Prostate gland (tissue), 2 donors: ENCODE measurements at regions not wholly inside any gene's neighbourhood (a gene's known extent, or its start where the extent isn't known, plus 50 kb on each side); places are given as distances from the start of the nearest gene placed in this dataset.

Source experiments
- POLR2A ChIP-seq: fragments of 450-650 bp; IDR thresholded peaks from one replicate; pipeline ENCODE4 v1.6.1; 2016; ENCODE audit warnings: antibody characterized with exemption, mild to moderate bottlenecking
- TF ChIP-seq, protein P1 (sequence below), 4 experiments: fragments of 200-600 bp in 2 of 4; fragments of 450-650 bp in 2 of 4; sonication (generic) in 2 of 4; IDR thresholded peaks; 1 replicate in 3 of 4; 2 replicates in 1 of 4; pipeline ENCODE4 v1.5.1; 2016 to 2019; ENCODE audit warnings: antibody characterized with exemption in 4 of 4, mild to moderate bottlenecking in 2 of 4, moderate library complexity in 2 of 4

GRCh38 chr2:44102790-44103562 is 65.7 kb upstream of the PPM1B start:
- TF ChIP-seq, protein P1, sequence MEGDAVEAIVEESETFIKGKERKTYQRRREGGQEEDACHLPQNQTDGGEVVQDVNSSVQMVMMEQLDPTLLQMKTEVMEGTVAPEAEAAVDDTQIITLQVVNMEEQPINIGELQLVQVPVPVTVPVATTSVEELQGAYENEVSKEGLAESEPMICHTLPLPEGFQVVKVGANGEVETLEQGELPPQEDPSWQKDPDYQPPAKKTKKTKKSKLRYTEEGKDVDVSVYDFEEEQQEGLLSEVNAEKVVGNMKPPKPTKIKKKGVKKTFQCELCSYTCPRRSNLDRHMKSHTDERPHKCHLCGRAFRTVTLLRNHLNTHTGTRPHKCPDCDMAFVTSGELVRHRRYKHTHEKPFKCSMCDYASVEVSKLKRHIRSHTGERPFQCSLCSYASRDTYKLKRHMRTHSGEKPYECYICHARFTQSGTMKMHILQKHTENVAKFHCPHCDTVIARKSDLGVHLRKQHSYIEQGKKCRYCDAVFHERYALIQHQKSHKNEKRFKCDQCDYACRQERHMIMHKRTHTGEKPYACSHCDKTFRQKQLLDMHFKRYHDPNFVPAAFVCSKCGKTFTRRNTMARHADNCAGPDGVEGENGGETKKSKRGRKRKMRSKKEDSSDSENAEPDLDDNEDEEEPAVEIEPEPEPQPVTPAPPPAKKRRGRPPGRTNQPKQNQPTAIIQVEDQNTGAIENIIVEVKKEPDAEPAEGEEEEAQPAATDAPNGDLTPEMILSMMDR (IDR thresholded peaks at IDR 0.05): no peak
- TF ChIP-seq POLR2A: no peak
